IgD-negative memory B cell (primary cell): ENCODE measurements at regions not wholly inside any gene's neighbourhood (a gene's known extent, or its start where the extent isn't known, plus 50 kb on each side); places are given as distances from the start of the nearest gene placed in this dataset.
"Not testable (repeated sequence)": the region's sequence is repeated elsewhere in the genome, so short reads cannot be mapped to it uniquely, and the experiment has no call there.

Experiments
- H3K27ac Mint-ChIP-seq, 3 donors: one replicate each; pipeline ENCODE4 v1.8.0; 2020 to 2022; ENCODE audit warnings: mild to moderate bottlenecking in 3 of 3, mixed read lengths in 3 of 3, moderate library complexity in 1 of 3
- H3K27me3 Mint-ChIP-seq: one replicate; pipeline ENCODE4 v1.8.0; 2021; ENCODE audit warnings: mixed read lengths
- H3K36me3 Mint-ChIP-seq: one replicate; pipeline ENCODE4 v1.8.0; 2020; ENCODE audit warnings: mild to moderate bottlenecking, mixed read lengths
- H3K4me1 Mint-ChIP-seq, 3 donors: one replicate each; pipeline ENCODE4 v1.8.0; 2020 to 2022; ENCODE audit warnings: mixed read lengths in 3 of 3, mild to moderate bottlenecking in 1 of 3
- H3K4me3 Mint-ChIP-seq, 4 donors: one replicate each; pipeline ENCODE4 v1.8.0; 2020 to 2022; ENCODE audit warnings: mild to moderate bottlenecking in 4 of 4, mixed read lengths in 4 of 4, moderate library complexity in 3 of 4
- H3K9me3 Mint-ChIP-seq, 3 donors: one replicate each; pipeline ENCODE4 v1.8.0; 2020 to 2021; ENCODE audit warnings: mixed read lengths in 3 of 3, mild to moderate bottlenecking in 1 of 3

DNA sequence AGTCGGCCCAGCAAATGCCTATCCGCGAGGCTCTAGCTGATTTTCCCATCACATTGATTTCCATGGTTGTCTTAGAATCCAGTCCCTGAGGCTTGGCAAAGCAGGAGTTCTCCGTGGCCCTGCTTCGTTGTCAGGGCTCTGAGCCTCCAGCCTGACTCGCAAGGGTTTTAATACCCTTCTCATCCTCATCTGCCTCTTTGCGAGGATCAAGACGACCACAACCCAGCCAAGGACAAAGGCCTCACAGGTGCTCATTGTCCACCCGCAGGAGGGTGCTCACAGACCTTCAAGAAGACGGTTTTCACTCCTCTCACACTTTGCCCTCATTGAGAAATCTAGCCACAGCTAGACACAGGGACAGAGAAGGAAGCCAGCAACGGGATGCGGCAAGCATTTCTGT is 610.8 kb downstream of the KCNJ18 start:
- no peaks in the 10 kb centered on the region for H3K27me3 Mint-ChIP-seq
- H3K9me3 Mint-ChIP-seq, result peaks cover 0 to 6% (median 5%) of the 10 kb centered on the region in 3 donors
- H3K4me1 Mint-ChIP-seq, result peaks cover 0 to 2% (median 0%) of the 10 kb centered on the region in 3 donors
- no peak overlapping the region for H3K4me3 Mint-ChIP-seq
- H3K27ac Mint-ChIP-seq, result no peak overlapping the region
- H3K36me3 Mint-ChIP-seq, result no peaks in the 10 kb centered on the region

DNA sequence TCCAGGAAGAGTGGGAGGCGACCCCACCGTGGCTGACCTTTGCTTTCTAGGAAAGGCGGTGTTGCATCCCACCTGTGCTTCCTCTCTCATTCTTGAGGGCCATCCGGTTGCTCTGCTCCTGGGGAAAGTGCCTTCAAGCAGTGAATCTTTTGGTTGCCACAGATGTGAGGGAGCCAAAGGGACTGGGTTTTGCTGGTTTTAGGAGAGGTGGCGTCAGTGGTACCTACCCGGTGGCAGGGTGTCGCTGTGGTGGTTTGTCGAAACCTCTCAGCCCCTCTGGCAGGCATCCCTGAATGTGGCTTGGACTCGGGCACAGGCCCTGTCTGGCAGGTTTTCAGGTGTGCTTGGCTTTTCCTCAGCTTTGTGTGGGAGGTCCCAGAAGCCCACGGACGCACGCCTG is 611.5 kb downstream of the KCNJ18 start:
- Mint-ChIP-seq H3K4me1 (peaks cover 0 to 2% (median 0%) of the 10 kb centered on the region in 3 donors), H3K9me3 (peaks cover 0 to 6% (median 5%) of the 10 kb centered on the region in 3 donors), H3K27ac (no peak overlapping the region), H3K4me3 (peak overlapping the region in 1 of 4 donors; percentile 60), H3K27me3 (no peaks in the 10 kb centered on the region), H3K36me3 (no peaks in the 10 kb centered on the region)

DNA sequence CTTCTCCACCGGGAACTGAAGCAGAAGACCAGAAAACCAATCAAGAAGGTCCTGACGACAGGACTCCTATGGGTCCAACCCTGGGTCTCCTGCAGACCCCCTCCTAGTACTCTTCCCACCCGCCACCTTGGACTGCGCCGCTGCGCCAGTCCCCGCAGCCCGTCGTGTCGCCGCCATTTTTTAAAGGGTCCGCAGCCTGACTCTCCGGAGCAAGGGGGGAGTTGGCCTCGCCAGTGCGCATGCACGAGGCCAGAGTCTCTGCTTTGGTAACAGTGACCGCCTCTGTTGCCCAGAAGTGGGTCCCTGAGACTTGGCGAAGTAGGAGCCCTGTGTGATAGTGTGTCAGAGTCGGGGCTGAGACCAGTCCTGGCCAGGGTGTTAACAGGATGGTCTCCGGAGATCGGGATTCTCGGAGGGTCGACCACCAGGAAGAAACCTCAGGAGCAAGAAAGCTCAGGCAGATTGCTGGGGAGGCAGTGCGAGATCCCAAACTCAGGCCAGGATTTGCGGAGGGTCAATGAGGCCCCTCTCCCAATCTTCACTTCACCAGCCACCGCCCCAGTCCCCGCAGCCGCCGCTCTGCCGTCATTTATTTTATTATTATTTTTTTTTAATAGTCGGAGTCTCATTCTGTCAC is 612.5 kb downstream of the KCNJ18 start:
- Mint-ChIP-seq H3K27me3 (no peaks in the 10 kb centered on the region), H3K27ac (no peak overlapping the region)

DNA sequence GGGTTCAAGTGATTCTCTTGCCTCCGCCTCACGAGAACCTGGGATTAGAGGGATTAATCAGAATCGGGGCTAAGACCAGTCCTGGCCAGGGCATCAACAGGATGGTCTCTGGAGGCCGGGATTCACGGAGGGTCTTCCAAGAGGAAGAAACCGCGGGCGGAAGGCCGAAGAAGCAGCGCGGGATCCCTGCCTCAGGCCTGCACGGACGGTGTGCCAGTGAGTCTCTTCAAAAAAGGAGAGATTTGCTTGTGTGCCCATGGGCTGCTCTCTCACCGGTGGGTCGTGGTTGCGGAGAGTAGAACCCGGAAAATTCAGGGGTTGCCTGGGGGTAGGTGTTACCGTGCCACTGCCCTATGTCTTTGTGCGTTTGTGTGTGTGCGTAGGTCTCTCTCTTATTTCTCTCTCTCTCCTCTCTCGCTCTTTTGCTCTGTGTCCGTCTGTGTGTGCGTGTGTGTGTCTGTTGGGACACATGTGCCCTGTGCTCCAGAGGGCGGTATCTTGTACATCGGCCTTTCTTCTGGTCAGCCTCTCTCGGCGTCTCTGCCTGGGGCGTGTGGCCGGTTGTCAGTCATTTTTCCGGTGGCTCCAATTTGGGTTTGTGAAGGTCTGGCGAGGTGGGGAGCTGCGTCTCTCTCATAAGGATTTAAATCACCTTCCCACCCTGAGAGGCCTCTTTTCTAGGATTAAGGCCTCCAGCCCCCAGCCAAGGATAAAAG is 613.2 kb downstream of the KCNJ18 start:
- Mint-ChIP-seq H3K9me3 (peaks cover 3 to 10% (median 8%) of the 10 kb centered on the region in 3 donors), H3K4me1 (peaks cover 0 to 2% (median 0%) of the 10 kb centered on the region in 3 donors), H3K4me3 (no peak overlapping the region), H3K27ac (no peak overlapping the region), H3K36me3 (no peaks in the 10 kb centered on the region), H3K27me3 (no peaks in the 10 kb centered on the region)

More for the DNA sequence above, 612.5 kb downstream of the KCNJ18 start:
- peaks cover 0 to 2% (median 0%) of the 10 kb centered on the region in 3 donors for H3K4me1 Mint-ChIP-seq
- H3K36me3 Mint-ChIP-seq, result no peaks in the 10 kb centered on the region
- peaks cover 0 to 6% (median 5%) of the 10 kb centered on the region in 3 donors for H3K9me3 Mint-ChIP-seq
- no peak overlapping the region for H3K4me3 Mint-ChIP-seq

DNA sequence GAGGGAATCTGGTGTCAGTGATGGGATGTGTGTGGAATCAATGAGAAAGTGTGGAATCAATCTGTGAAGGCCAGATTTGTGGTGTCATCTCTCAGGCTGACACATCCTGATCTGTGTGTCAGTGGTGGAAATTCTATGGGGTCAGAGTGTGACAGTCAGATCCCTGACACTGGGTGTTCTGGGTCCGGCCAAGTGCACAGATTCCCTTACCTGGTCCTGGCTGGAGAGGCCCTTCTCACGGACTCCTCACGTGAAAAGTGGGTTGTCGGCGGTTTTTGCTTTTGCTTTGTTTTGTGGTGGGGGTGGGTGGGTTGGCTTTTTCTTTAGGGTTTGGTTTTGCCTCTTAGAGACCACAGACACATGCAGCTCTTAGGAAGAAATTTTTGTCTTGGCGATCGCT is 618.0 kb downstream of the KCNJ18 start:
- H3K9me3 Mint-ChIP-seq, result not testable (repeated sequence)

DNA sequence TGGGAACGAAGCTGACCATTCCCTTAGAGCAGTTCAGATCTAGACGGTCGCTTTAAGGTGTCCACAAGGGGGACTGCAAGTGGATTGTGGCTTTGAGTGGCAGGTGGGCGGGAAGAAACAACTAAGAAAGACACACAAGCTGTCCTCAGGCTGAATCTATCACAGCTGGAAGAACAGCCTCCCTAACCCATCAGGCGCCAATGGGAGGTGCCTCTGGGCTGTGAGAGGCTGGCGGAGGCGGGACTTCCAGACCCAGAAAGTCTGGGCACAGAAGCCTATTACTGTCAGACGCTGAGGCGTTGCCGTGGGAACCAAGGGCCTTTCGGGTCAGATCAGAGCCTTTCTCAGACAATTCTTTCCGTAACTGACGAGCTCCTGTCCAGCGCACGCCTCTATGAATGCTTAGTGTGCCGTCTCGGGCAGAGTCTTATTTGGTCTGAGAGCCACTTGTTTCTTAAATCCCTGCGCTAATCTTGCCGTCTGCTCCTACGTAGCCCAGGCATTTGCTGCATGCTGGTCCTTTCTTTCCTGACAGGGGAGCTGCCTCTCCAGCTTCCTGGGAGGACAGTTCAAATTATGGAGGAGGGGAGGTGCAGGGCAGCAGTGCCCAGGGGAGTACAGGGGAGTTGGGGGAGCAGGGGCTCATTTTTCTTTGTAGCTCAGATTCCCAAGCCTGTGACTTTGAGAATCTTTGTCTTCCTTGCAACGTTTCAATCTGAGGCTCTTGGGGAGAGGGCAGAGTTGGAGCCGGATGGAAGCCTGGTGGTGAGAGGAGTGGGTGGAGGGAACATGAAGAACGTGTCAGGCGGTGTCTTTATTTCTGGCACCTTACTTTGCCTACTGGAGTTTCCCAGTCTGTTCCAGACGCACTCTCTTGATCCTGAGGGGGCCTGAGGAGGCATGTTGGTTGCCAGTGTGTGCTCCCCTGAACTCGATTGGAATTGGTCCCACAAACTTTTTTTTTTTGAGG is 618.7 kb downstream of the KCNJ18 start:
- H3K27me3 Mint-ChIP-seq, result no peaks in the 10 kb centered on the region
- H3K27ac Mint-ChIP-seq, result no peak overlapping the region
- H3K36me3 Mint-ChIP-seq, result no peaks in the 10 kb centered on the region
- no peaks in the 10 kb centered on the region for H3K4me1 Mint-ChIP-seq
- peak overlapping the region in 1 of 4 donors; percentile 3 for H3K4me3 Mint-ChIP-seq
- H3K9me3 Mint-ChIP-seq, result peaks cover 6 to 9% (median 7%) of the 10 kb centered on the region in 3 donors

More for the DNA sequence above, 618.0 kb downstream of the KCNJ18 start:
- H3K4me1 Mint-ChIP-seq, H3K36me3 Mint-ChIP-seq, H3K27me3 Mint-ChIP-seq, H3K27ac Mint-ChIP-seq, H3K4me3 Mint-ChIP-seq: not testable (repeated sequence)

DNA sequence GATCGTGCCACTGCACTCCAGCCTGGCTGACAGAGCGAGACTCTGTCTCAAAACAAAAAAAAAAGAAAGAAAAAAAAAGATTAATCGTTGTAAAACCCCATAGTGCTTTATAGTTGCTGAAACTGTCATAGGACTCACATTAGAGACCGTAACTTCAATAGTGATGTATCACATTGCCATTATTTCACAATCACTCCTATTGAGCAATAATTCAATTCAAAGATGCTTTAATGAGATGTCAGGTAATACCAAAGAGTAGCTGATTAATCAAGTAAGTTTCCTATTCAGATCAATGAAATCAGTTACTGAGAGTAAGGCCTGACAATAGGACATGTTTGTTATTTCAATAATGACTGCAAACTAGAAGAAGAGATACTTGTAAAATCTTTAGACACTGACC is 628.7 kb downstream of the KCNJ18 start:
- not testable (repeated sequence) for H3K27ac Mint-ChIP-seq, H3K27me3 Mint-ChIP-seq, H3K9me3 Mint-ChIP-seq, H3K4me1 Mint-ChIP-seq, H3K36me3 Mint-ChIP-seq, H3K4me3 Mint-ChIP-seq

DNA sequence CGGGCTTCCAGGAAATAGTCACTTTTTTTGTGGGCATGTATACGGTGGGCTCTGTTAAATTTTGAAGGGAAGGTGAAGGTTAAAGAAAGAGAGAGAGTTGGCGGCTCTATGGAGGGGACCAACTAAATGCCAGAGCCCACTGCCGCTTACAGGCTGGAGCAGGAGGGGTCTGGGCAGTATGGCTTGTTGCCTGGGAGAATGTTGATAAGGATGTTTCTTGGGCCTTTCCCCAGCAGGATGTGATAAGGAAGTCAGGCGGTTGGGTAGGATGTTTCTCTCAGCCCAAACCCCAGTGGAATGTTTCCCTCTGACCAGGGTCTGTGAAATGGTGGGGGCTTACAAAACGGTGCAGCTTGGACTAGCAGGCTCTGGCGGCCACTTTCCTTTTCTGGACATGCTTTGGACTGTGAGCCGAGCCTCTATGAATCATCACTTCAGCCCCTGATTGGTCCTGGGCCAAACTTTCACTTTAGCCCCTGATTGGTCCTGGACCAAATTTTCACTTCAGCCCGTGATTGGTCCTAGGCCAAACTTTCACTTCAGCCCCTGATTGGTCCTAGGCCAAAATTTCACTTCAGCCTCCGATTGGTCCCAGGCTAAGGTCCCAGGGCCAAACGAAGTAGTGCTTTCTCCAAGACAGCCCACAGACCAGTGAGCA is 630.7 kb downstream of the KCNJ18 start:
- not testable (repeated sequence) for H3K4me1 Mint-ChIP-seq, H3K9me3 Mint-ChIP-seq, H3K36me3 Mint-ChIP-seq, H3K27me3 Mint-ChIP-seq, H3K27ac Mint-ChIP-seq, H3K4me3 Mint-ChIP-seq

DNA sequence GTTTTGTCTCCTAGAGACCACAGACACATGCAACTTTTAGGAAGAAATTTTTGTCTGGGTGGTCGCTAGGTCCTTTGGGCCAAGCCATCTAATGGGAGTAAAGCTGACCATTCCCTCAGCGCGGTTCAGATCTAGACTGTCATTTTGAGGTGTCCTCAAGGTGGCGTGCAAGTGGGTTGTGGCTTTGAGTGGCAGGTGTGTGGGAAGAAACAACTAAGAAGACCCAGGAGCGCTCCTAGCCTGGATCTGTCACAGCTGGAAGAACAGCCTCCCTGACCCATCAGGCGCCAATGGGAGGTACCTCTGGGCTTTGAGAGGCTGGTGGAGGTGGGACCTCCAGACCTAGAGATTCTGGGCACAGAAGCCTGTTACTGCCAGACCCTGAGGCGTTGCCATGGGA is 645.1 kb downstream of the KCNJ18 start:
- H3K27ac Mint-ChIP-seq, result no peak overlapping the region

DNA sequence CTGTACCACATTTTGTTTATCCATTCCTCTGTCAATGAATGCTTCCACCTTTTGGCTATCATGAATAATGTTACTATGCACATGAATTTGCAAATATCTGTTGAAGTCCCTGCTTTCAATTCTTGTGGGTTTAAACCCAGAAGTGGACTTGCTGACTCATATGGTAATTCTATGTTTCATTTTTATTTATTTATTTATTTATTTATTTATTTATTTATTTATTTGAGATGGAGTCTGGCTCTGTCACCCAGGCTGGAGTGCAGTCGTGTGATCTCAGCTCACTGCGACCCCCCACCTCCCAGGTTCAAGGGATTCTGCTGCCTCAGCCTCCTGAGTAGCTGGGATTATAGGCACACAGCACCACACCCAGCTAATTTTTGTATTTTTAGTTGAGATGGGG is 664.3 kb downstream of the KCNJ18 start:
- H3K4me1 Mint-ChIP-seq, H3K27ac Mint-ChIP-seq, H3K36me3 Mint-ChIP-seq, H3K27me3 Mint-ChIP-seq, H3K4me3 Mint-ChIP-seq: not testable (repeated sequence)
- peaks cover 2 to 13% (median 4%) of the 10 kb centered on the region in 3 donors for H3K9me3 Mint-ChIP-seq

More for the DNA sequence above, 645.1 kb downstream of the KCNJ18 start:
- H3K36me3 Mint-ChIP-seq, result no peaks in the 10 kb centered on the region
- peaks cover 0 to 3% (median 0%) of the 10 kb centered on the region in 3 donors for H3K9me3 Mint-ChIP-seq
- no peaks in the 10 kb centered on the region for H3K27me3 Mint-ChIP-seq
- H3K4me1 Mint-ChIP-seq, result no peaks in the 10 kb centered on the region
- no peak overlapping the region for H3K4me3 Mint-ChIP-seq

DNA sequence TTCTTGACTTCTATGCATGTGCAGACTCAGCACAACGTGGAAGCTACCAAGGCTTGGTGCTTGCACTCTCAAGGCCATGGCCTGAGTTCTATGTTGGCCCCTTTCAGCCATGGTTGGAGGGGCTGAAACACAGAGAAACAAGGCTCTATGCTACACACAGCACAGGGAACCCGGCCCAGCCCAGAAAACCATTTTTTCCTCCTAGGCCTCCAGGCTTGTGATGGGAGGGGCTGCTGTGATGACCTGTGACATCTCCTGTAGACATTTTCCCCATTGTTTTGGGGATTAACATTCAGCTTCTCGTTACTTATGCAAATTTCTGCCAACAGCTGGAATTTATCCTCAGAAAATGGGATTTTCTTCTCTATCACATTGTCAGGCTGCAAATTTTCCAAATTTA is 678.7 kb downstream of the KCNJ18 start:
- H3K36me3 Mint-ChIP-seq, H3K4me3 Mint-ChIP-seq, H3K4me1 Mint-ChIP-seq, H3K27ac Mint-ChIP-seq, H3K27me3 Mint-ChIP-seq: not testable (repeated sequence)
- H3K9me3 Mint-ChIP-seq, result peaks cover 6 to 20% (median 10%) of the 10 kb centered on the region in 3 donors

DNA sequence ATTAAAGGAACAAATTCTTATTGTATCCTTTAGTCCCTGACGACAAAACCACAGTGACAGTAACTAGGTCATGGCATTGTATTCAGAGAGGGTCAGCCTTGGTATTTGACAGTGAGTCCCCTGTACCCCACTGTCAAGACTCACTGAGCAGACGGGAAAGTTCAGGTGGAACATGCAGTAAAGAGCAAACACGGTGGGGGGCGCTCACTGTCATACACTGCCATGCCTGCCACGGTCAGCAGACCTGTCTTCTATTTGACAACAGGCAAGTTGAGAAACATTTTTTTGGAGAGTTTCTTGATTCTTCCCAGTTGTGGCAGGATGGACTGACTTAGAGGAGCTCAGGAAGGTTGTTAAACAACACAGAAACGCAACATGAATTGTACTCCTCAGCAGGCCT is 681.6 kb downstream of the KCNJ18 start:
- Mint-ChIP-seq H3K27me3 (no peaks in the 10 kb centered on the region), H3K4me3 (no peak overlapping the region), H3K27ac (no peak overlapping the region), H3K36me3 (no peaks in the 10 kb centered on the region), H3K4me1 (no peaks in the 10 kb centered on the region), H3K9me3 (peaks cover 6 to 18% (median 10%) of the 10 kb centered on the region in 3 donors)

DNA sequence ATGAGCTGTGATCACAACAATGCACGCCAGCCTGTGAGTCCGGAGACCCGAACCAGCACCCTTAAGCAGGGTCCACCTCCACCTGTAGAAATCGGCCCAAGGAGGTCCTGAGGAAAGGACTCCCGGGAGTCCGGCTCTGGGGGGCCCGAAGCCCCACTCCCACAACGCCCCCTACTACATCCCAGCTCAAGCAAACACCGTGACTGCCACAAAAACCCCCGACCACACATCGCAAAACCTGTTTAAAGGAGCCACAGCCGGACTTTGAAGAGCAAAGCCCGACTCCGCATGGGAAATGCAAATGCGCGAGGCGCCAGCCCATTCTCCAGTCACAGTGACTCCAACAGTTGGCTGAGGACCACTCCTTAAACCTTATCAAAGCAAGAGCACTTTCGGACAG is 682.4 kb downstream of the KCNJ18 start:
- H3K27ac Mint-ChIP-seq, result no peak overlapping the region
- no peak overlapping the region for H3K4me3 Mint-ChIP-seq
- no peaks in the 10 kb centered on the region for H3K27me3 Mint-ChIP-seq
- H3K4me1 Mint-ChIP-seq, result no peaks in the 10 kb centered on the region
- H3K9me3 Mint-ChIP-seq, result peaks cover 5 to 17% (median 9%) of the 10 kb centered on the region in 3 donors
- no peaks in the 10 kb centered on the region for H3K36me3 Mint-ChIP-seq

DNA sequence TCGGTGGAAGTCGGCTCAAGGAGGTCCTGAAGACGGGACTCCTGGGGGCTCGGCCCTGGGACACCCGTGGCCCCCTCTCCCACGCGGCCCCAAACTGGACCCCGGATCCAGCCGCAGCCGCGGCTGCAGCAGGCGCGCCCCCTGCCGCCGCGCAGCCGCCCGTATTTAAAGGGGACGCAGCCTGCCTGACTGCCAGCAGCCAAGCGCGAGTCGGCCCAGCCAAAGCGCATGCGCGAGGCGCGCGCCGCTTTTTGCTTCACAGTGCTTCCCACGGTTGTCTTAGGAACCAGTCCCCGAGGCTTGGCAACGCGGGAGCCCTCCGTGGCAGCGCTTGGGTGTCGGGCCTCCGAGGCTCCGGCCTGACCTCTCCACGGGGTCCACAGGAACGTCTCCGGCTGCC is 684.4 kb downstream of the KCNJ18 start:
- H3K9me3 Mint-ChIP-seq, result peaks cover 0 to 11% (median 0%) of the 10 kb centered on the region in 3 donors
- not testable (repeated sequence) for H3K36me3 Mint-ChIP-seq, H3K27me3 Mint-ChIP-seq, H3K4me1 Mint-ChIP-seq, H3K27ac Mint-ChIP-seq, H3K4me3 Mint-ChIP-seq

DNA sequence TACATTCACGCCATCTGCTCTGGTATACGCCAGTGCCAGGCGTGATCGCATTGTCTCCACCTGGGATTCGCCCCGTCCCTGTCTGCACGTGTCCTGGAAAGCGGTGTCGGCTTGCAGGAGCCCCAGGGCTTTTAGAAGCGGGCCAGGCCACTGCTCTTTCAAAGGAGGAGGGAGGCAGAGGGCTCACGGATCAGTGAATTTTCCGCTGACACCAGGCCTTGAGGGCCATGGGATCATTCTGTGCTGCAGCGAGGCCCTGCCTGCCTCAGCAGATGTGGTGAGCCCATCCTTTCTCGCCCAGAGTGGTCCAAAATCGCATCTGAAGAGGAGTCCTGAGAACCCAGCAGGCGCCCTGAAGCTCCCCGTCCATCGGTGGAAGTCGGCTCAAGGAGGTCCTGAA is 686.4 kb downstream of the KCNJ18 start:
- H3K27ac Mint-ChIP-seq, result not testable (repeated sequence)

More for the DNA sequence above, 686.4 kb downstream of the KCNJ18 start:
- not testable (repeated sequence) for H3K27me3 Mint-ChIP-seq, H3K4me1 Mint-ChIP-seq, H3K36me3 Mint-ChIP-seq, H3K9me3 Mint-ChIP-seq, H3K4me3 Mint-ChIP-seq
